Vagina (tissue), 2 donors: ENCODE measurements at regions not wholly inside any gene's neighbourhood (a gene's known extent, or its start where the extent isn't known, plus 50 kb on each side); places are given as distances from the start of the nearest gene placed in this dataset.

Source experiments
- POLR2A ChIP-seq, 2 donors: fragments of 450-650 bp; IDR thresholded peaks; one replicate each; pipeline ENCODE4 v1.6.1; 2017; ENCODE audit warnings: antibody characterized with exemption in 2 of 2, mild to moderate bottlenecking in 2 of 2, moderate library complexity in 2 of 2
- POLR2AphosphoS5 ChIP-seq, 2 donors: sonication (generic); formaldehyde crosslinking; IDR thresholded peaks; one replicate each; pipeline ENCODE4 v1.9.0; 2017; ENCODE audit warnings: antibody characterized with exemption in 2 of 2, mild to moderate bottlenecking in 2 of 2, low read depth in 1 of 2; ENCODE audit not compliant: insufficient read depth in 1 of 2
- TF ChIP-seq, protein P1 (sequence below), 3 experiments: fragments of 450-650 bp in 2 of 3; fragments of 200-600 bp in 1 of 3; sonication (generic) in 1 of 3; IDR thresholded peaks; one replicate each; pipeline ENCODE4 v1.5.1; 2017 to 2019; ENCODE audit warnings: antibody characterized with exemption in 3 of 3, mild to moderate bottlenecking in 2 of 3, moderate library complexity in 2 of 3

DNA sequence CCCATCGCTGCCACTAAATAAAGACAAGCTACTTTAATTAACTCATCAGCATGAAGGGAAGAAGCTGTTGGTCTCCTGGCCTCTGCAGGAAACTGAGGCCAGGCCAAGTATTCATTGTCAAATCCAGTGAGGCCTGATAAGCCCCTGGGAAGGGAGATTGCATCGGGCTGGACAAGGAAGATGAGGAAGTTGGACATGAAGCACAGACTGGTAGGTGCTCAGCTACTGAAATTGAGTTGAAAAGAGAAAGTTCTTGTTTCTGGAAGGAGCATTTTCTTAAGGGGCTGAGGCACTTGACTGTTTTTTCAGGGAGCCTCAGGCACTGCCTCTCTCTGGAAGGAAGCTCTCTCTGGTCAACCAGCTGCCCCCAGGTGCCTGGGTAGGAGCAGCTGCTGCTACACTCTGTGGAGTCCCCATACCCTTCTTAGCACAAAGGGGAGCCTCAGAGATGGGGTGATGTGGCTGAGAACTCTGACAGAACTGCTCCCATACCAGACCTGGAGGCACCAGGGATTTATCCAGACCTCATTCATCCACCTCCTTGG is 90.3 kb upstream of the IKZF1 start:
- TF ChIP-seq POLR2AphosphoS5 (IDR thresholded peaks at IDR 0.05; ENCODE audit: insufficient read depth in 1 of 2, low read depth in 1 of 2) (no peak), POLR2A (IDR thresholded peaks at IDR 0.05) (no peak)
- TF ChIP-seq, protein P1, sequence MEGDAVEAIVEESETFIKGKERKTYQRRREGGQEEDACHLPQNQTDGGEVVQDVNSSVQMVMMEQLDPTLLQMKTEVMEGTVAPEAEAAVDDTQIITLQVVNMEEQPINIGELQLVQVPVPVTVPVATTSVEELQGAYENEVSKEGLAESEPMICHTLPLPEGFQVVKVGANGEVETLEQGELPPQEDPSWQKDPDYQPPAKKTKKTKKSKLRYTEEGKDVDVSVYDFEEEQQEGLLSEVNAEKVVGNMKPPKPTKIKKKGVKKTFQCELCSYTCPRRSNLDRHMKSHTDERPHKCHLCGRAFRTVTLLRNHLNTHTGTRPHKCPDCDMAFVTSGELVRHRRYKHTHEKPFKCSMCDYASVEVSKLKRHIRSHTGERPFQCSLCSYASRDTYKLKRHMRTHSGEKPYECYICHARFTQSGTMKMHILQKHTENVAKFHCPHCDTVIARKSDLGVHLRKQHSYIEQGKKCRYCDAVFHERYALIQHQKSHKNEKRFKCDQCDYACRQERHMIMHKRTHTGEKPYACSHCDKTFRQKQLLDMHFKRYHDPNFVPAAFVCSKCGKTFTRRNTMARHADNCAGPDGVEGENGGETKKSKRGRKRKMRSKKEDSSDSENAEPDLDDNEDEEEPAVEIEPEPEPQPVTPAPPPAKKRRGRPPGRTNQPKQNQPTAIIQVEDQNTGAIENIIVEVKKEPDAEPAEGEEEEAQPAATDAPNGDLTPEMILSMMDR (IDR thresholded peaks at IDR 0.05) = no peak
